Type B pancreatic cell (in vitro differentiated cells): ENCODE measurements at regions not wholly inside any gene's neighbourhood (a gene's known extent, or its start where the extent isn't known, plus 50 kb on each side); places are given as distances from the start of the nearest gene placed in this dataset.

Experiments
- DNase-seq: peaks from one replicate; pipeline ENCODE4 v3.0.0; 2021; ENCODE audit warnings: mixed read lengths; ENCODE audit not compliant: unreplicated experiment; ENCODE audit errors: extremely low spot score
- H3K27ac Mint-ChIP-seq: 2 replicates; pipeline ENCODE4 v1.8.0; 2021; ENCODE audit warnings: mild to moderate bottlenecking, mixed read lengths
- H3K27me3 Mint-ChIP-seq: 2 replicates; pipeline ENCODE4 v1.8.0; 2021; ENCODE audit warnings: mixed read lengths
- H3K36me3 Mint-ChIP-seq: 2 replicates; pipeline ENCODE4 v1.8.0; 2021; ENCODE audit warnings: mixed read lengths
- H3K4me1 Mint-ChIP-seq: one replicate; pipeline ENCODE4 v1.8.0; 2021; ENCODE audit warnings: mixed read lengths; ENCODE audit not compliant: unreplicated experiment
- H3K4me3 Mint-ChIP-seq: 2 replicates; pipeline ENCODE4 v1.8.0; 2021; ENCODE audit warnings: mild to moderate bottlenecking, mixed read lengths
- H3K9me3 Mint-ChIP-seq: 2 replicates; pipeline ENCODE4 v1.8.0; 2021; ENCODE audit warnings: mixed read lengths
- TF ChIP-seq, protein P1 (sequence below): fragments of 200-600 bp; sonication (generic); conservative IDR thresholded peaks from 2 replicates; pipeline ENCODE4 v1.5.0; 2021; ENCODE audit warnings: antibody characterized with exemption, mild to moderate bottlenecking

DNA sequence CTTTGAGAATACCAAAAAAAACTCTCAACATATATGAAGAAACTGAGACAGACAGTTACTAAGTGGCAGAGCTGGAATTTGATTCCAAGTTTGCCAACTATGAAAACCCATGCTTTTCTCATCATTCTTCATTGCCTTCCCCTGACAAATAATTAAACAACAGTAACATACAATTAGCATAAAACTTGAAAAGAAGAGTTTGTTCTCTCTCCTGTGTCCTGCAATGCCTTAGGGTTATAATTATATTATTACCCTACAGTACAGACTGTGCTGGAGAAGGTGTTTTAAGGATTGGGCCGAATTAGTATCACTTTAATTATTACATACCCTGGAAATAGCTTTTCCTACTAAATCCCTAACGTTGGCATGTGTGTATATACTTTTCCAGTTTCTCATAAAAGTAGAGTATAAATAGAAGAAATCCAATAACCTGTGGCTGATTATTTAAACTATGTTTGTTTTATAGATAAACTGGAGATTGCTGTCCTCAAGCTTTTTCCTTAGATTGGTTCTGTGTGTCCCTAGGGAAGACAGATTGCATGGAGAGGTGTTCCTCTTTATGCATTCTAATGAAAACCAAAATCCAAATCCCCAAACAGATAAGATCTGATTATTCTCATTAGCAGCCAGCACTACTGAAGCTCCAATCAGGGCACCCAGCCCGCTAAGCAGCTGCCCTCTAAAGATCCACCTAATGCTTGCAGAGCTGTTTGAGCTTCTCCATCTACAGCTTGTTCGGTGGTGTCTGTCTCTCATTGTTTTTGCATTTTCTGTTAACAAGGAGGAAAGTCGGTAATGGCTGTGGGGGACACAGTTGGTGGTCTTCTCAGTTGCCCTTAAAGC, 156.3 kb downstream of the TM2D1 start:
- no peak for DNase-seq
- no peak overlapping the region for H3K4me3 Mint-ChIP-seq
- no peak overlapping the region for H3K27ac Mint-ChIP-seq
- H3K9me3 Mint-ChIP-seq, result peaks cover 11% of the 10 kb centered on the region
- H3K27me3 Mint-ChIP-seq, result no peaks in the 10 kb centered on the region
- no peaks in the 10 kb centered on the region for H3K36me3 Mint-ChIP-seq
- TF ChIP-seq, protein P1, sequence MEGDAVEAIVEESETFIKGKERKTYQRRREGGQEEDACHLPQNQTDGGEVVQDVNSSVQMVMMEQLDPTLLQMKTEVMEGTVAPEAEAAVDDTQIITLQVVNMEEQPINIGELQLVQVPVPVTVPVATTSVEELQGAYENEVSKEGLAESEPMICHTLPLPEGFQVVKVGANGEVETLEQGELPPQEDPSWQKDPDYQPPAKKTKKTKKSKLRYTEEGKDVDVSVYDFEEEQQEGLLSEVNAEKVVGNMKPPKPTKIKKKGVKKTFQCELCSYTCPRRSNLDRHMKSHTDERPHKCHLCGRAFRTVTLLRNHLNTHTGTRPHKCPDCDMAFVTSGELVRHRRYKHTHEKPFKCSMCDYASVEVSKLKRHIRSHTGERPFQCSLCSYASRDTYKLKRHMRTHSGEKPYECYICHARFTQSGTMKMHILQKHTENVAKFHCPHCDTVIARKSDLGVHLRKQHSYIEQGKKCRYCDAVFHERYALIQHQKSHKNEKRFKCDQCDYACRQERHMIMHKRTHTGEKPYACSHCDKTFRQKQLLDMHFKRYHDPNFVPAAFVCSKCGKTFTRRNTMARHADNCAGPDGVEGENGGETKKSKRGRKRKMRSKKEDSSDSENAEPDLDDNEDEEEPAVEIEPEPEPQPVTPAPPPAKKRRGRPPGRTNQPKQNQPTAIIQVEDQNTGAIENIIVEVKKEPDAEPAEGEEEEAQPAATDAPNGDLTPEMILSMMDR, result no peak
- peaks cover 6% of the 10 kb centered on the region for H3K4me1 Mint-ChIP-seq

DNA sequence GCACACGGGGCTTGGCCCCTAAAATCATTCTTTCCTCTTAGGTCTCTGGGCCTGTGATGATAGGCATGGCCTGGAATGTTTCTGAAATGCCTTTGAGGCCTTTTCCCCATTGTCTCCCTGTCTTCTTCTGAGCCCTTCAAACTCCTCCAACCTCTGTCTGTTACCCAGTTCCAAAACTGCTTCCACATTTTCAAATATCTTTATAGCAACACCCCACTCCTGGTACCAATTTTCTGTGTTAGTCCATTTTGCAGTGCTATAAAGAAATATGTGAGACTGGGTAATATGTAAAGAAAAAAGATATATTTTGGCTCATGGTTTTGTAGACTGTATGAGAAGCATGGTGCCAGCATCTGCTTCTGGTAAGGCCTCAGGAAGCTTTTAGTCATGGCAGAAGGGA, 158.8 kb downstream of the TM2D1 start:
- H3K27me3 Mint-ChIP-seq, result no peaks in the 10 kb centered on the region
- H3K4me3 Mint-ChIP-seq, result no peak overlapping the region
- TF ChIP-seq, protein P1, result no peak
- peaks cover 7% of the 10 kb centered on the region for H3K9me3 Mint-ChIP-seq
- H3K27ac Mint-ChIP-seq, result no peak overlapping the region
- DNase-seq, result no peak
- H3K4me1 Mint-ChIP-seq, result peaks cover 6% of the 10 kb centered on the region
- no peaks in the 10 kb centered on the region for H3K36me3 Mint-ChIP-seq

DNA sequence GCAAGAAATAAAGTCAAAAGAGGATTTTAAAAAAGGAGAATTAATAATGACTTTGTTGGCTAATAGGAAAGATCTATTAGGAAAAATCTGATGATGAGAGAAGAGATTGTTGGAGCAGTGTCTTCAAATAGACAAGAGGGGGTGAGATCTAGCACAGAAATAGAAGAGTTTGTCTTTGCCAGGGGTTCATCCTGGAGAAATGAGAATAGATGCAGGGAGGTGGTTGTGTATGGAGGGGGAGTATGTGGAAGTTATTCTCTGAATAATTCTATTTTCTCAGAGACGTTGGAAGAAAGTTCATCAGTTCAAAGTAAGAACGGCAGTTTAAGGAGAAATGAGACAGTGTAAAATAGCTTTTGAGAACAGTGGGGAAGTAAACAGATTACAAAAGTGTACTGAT, 161.3 kb downstream of the TM2D1 start:
- Mint-ChIP-seq H3K4me1 (no peaks in the 10 kb centered on the region), H3K4me3 (no peak overlapping the region), H3K27ac (no peak overlapping the region), H3K27me3 (peaks cover 4% of the 10 kb centered on the region), H3K36me3 (no peaks in the 10 kb centered on the region), H3K9me3 (peaks cover 7% of the 10 kb centered on the region)
- TF ChIP-seq, protein P1, result no peak
- no peak for DNase-seq

DNA sequence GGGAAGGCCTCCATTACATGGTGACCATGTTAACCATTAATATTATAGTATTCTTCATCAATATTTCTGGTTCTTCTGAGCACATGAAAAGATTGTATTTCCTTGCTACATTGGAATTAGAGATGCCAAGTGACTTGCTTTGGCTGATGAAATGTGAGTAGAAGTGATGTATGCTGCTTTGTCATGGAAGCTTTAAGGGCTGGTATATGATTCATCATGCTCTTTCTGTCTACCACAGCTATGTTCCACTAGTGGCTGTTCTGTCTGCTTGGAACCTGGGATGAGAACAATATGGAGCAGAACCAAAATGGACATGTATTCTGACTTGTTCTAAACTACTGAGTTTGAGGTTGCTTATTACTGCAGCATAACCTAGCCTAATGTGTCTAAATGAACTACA, 163.3 kb downstream of the TM2D1 start:
- H3K9me3 Mint-ChIP-seq, result peaks cover 7% of the 10 kb centered on the region
- peaks cover 4% of the 10 kb centered on the region for H3K27me3 Mint-ChIP-seq
- no peaks in the 10 kb centered on the region for H3K4me1 Mint-ChIP-seq
- TF ChIP-seq, protein P1, result no peak
- no peaks in the 10 kb centered on the region for H3K36me3 Mint-ChIP-seq
- H3K27ac Mint-ChIP-seq, result no peak overlapping the region
- DNase-seq, result no peak
- H3K4me3 Mint-ChIP-seq, result no peak overlapping the region

DNA sequence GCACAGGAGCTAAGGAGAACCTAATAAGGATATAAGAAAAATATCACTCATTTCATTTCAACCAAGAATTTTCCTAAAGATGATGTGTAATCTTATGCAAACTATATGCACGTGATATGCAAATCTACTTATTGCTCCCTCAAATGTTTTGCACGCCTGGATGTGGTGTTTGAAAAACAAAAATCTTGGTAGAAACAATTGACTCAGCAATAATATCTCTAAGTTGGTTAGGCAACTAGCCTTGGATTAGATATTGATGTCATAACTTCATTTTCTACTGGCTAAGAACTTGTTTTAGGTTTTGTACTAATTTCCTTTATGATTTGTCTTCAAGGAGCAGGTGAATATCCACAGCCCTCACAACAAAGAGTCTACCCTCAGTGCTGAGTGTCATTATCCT, 164.6 kb downstream of the TM2D1 start:
- no peak overlapping the region for H3K4me3 Mint-ChIP-seq
- H3K9me3 Mint-ChIP-seq, result peaks cover 9% of the 10 kb centered on the region
- no peak for DNase-seq

More for the DNA sequence above, 164.6 kb downstream of the TM2D1 start:
- no peak overlapping the region for H3K27ac Mint-ChIP-seq
- peaks cover 4% of the 10 kb centered on the region for H3K27me3 Mint-ChIP-seq
- TF ChIP-seq, protein P1, result no peak
- H3K36me3 Mint-ChIP-seq, result no peaks in the 10 kb centered on the region
- H3K4me1 Mint-ChIP-seq, result no peaks in the 10 kb centered on the region
